HEK293 (cell line): ENCODE measurements at regions not wholly inside any gene's neighbourhood (a gene's known extent, or its start where the extent isn't known, plus 50 kb on each side); places are given as distances from the start of the nearest gene placed in this dataset.
"Not testable (repeated sequence)": the region's sequence is repeated elsewhere in the genome, so short reads cannot be mapped to it uniquely, and the experiment has no call there.

ENCODE experiments used
- CTCF ChIA-PET: fragments of 350-600 bp; formaldehyde crosslinking; extraction: SDS; loops from one replicate; lab custom pipeline; 2021; ENCODE audit warnings: antibody characterized with exemption; lab: Yijun Ruan, JAX
- POLR2A ChIA-PET: fragments of 300-600 bp; formaldehyde crosslinking; extraction: SDS; loops from one replicate; lab custom pipeline; 2020; ENCODE audit warnings: antibody characterized with exemption, inconsistent platforms; lab: Yijun Ruan, JAX
- H3K27ac ChIP-seq: fragments of 200-500 bp; sonication (Bioruptor generic); 2 replicates; pipeline ENCODE4 v1.5.1; 2014; ENCODE audit warnings: low read depth, low read length, control low read depth, inconsistent platforms; ENCODE audit errors: extremely low read depth
- H3K36me3 ChIP-seq, 2 experiments: fragments of 200-500 bp in 1 of 2; sonication (Bioruptor generic) in 1 of 2; 1 replicate in 1 of 2; 2 replicates in 1 of 2; pipeline ENCODE4 v1.5.1; 2014 to 2017; ENCODE audit warnings: inconsistent platforms in 2 of 2, low read length in 2 of 2; ENCODE audit not compliant: control insufficient read depth in 2 of 2, insufficient read depth in 1 of 2
- H3K4me1 ChIP-seq: fragments of 200-500 bp; sonication (Bioruptor generic); 2 replicates; pipeline ENCODE4 v1.5.1; 2014; ENCODE audit warnings: mild to moderate bottlenecking, low read length, inconsistent platforms; ENCODE audit not compliant: control insufficient read depth, insufficient read depth
- H3K4me3 ChIP-seq: 2 replicates; pipeline ENCODE4 v1.5.1; 2011; ENCODE audit warnings: low read depth, mild to moderate bottlenecking, control low read depth, low read length, moderate library complexity
- H3K9me3 ChIP-seq: fragments of 200-500 bp; sonication (Bioruptor generic); 2 replicates; pipeline ENCODE4 v1.5.1; 2014; ENCODE audit warnings: low read depth, low read length, inconsistent platforms; ENCODE audit not compliant: control insufficient read depth, insufficient read depth
- EGR2 ChIP-seq: fragments of 450-650 bp; formaldehyde crosslinking; IDR thresholded peaks from 2 replicates; pipeline ENCODE4 v1.5.1; 2016; ENCODE audit warnings: low read depth, missing biosample characterization, missing genetic modification characterization
- MEIS1 ChIP-seq: sonication (generic); formaldehyde crosslinking; IDR thresholded peaks from 2 replicates; pipeline ENCODE4 v1.8.1; 2022; ENCODE audit warnings: missing genetic modification reagents, mild to moderate bottlenecking, borderline replicate concordance
- ZFHX2 ChIP-seq: fragments of 450-650 bp; formaldehyde crosslinking; conservative IDR thresholded peaks from 2 replicates; pipeline ENCODE4 v1.5.1; 2016; ENCODE audit warnings: missing biosample characterization, missing genetic modification characterization
- ZNF23 ChIP-seq: fragments of 450-650 bp; formaldehyde crosslinking; IDR thresholded peaks from 2 replicates; pipeline ENCODE4 v1.5.1; 2016; ENCODE audit warnings: missing biosample characterization, missing genetic modification characterization, borderline replicate concordance
- ZSCAN16 ChIP-seq: fragments of 450-650 bp; formaldehyde crosslinking; IDR thresholded peaks from 2 replicates; pipeline ENCODE4 v1.5.1; 2016; ENCODE audit warnings: missing biosample characterization, missing genetic modification characterization
- TF ChIP-seq, protein P1 (sequence below): fragments of 450-650 bp; formaldehyde crosslinking; IDR thresholded peaks from 2 replicates; pipeline ENCODE4 v1.5.1; 2017; ENCODE audit warnings: missing biosample characterization, missing genetic modification characterization
- TF ChIP-seq, protein P2 (sequence below): fragments of 450-650 bp; formaldehyde crosslinking; IDR thresholded peaks from 2 replicates; pipeline ENCODE4 v1.5.1; 2016; ENCODE audit warnings: missing biosample characterization, missing genetic modification characterization
- TF ChIP-seq, protein P3 (sequence below): fragments of 450-650 bp; formaldehyde crosslinking; IDR thresholded peaks from 2 replicates; pipeline ENCODE4 v1.5.1; 2016; ENCODE audit warnings: missing biosample characterization, missing genetic modification characterization, borderline replicate concordance

DNA sequence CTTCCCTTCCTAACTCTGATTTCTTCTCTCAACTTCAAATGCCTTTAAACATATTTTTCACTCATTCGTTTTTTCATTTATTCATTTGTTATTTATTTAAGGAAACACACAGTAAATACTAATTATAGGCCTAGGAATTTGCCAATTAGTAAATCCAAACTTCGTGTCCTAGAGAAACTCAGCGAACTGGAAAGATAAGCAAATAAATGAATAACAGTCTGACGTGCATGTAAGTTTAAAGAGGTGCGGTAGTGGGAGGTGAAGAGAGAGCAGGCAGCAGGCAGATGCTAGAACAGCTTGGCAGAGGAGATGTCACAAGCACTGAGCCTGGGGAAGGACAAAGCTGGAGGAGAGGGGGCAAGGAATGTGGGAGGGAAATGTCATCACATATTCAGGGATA, 228.2 kb downstream of the DPY19L2 start (continued):
- TF ChIP-seq, protein P1, sequence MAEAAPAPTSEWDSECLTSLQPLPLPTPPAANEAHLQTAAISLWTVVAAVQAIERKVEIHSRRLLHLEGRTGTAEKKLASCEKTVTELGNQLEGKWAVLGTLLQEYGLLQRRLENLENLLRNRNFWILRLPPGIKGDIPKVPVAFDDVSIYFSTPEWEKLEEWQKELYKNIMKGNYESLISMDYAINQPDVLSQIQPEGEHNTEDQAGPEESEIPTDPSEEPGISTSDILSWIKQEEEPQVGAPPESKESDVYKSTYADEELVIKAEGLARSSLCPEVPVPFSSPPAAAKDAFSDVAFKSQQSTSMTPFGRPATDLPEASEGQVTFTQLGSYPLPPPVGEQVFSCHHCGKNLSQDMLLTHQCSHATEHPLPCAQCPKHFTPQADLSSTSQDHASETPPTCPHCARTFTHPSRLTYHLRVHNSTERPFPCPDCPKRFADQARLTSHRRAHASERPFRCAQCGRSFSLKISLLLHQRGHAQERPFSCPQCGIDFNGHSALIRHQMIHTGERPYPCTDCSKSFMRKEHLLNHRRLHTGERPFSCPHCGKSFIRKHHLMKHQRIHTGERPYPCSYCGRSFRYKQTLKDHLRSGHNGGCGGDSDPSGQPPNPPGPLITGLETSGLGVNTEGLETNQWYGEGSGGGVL (tag by site-specific recombination): peak; percentile 68; the same call in 1 of the 2 replicates
- TF ChIP-seq EGR2 (0 out of 2 replicates have a peak, but pooled peaks have one; percentile 33), ZFHX2 (peak; percentile 40), ZSCAN16 (tag by site-specific recombination) (0 out of 2 replicates have a peak, but pooled peaks have one; percentile 8)

DNA sequence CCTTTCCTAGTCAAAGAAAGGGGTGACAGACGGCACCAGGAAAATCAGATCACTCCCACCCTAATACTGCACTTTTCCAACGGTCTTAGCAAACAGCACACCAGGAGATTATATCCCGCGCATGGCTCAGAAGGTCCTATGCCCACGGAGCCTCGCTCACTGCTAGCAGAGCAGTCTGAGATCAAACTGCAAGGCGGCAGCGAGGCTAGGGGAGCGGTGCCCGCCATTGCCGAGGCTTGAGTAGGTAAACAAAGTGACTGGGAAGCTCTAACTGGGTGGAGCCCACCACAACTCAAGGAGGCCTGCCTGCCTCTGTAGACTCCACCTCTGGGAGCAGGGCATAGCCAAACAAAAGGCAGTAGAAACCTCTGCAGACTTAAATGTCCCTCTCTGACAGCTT, 233.9 kb downstream of the DPY19L2 start:
- H3K4me1 ChIP-seq, H3K9me3 ChIP-seq, CTCF ChIA-PET, POLR2A ChIA-PET, H3K27ac ChIP-seq, H3K36me3 ChIP-seq, H3K4me3 ChIP-seq: not testable (repeated sequence)

DNA sequence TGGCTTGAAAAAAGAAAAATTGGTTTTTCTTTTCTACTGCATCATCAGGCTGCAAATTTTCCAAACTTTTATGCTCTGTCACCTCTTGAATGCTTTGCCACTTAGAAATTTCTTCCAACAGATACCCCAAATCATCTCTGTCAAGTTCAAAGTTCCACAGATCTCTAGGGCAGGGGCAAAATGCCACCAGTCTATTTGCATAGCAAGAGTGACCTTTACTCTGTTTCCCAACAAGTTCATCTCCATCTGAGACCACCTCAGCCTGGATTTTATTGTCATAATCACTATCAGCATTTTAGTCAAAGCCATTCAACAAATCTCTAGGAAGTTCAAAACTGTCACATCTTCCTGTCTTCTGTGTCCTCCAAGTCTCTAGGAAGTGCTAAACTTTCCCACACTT, 240.3 kb downstream of the DPY19L2 start:
- H3K4me3 ChIP-seq, CTCF ChIA-PET, H3K4me1 ChIP-seq, POLR2A ChIA-PET, H3K27ac ChIP-seq, H3K36me3 ChIP-seq, H3K9me3 ChIP-seq: not testable (repeated sequence)

DNA sequence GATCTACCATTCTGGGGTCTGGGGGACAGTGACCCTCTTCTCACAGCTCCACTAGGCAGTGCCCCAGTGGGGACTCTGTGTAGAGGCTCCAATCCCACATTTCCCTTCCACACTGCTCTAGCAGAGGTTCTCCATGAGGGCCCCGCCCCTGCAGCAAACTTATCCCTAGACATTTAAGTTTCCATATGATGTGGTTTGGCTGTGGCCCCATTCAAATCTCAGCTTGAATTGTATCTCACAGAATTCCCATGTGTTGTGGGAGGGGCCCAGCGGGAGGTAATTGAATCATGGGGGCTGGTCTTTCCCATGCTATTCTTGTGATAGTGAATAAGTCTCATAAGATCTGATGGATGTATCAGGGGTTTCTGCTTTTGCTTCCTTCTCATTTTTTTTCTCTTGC, 241.3 kb downstream of the DPY19L2 start:
- H3K9me3 ChIP-seq, POLR2A ChIA-PET, H3K4me1 ChIP-seq, CTCF ChIA-PET, H3K27ac ChIP-seq, H3K36me3 ChIP-seq, H3K4me3 ChIP-seq: not testable (repeated sequence)

DNA sequence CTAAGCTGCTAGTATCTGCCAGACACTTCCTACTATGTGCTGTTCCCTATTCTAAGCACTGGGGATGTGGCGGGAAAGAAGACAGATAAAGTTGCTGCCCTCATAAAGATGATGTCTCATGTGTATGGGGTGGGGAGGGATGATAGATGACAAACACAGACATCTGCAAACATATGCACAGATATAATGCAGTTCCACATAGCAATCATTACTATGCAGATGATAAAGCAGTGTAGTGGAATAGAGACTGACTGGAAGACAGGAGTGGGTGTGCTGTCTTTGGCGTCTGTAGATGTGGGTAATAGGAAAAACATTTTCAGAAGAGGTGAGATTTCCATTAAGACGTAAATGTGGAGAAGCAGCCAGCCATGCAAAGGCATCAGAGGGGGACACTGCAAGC, 243.6 kb downstream of the DPY19L2 start:
- no peak overlapping the region for H3K4me3 ChIP-seq
- POLR2A ChIA-PET: no interaction called here
- TF ChIP-seq, protein P2, sequence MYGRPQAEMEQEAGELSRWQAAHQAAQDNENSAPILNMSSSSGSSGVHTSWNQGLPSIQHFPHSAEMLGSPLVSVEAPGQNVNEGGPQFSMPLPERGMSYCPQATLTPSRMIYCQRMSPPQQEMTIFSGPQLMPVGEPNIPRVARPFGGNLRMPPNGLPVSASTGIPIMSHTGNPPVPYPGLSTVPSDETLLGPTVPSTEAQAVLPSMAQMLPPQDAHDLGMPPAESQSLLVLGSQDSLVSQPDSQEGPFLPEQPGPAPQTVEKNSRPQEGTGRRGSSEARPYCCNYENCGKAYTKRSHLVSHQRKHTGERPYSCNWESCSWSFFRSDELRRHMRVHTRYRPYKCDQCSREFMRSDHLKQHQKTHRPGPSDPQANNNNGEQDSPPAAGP: no peak
- TF ChIP-seq ZSCAN16 (tag by site-specific recombination) (no peak), MEIS1 (CRISPR knock-in tag) (no peak)
- no peaks in the 10 kb centered on the region for H3K9me3 ChIP-seq
- no peak overlapping the region for H3K27ac ChIP-seq
- H3K4me1 ChIP-seq: no peaks in the 10 kb centered on the region
- H3K36me3 ChIP-seq: no peaks in the 10 kb centered on the region
- CTCF ChIA-PET: no interaction called here

DNA sequence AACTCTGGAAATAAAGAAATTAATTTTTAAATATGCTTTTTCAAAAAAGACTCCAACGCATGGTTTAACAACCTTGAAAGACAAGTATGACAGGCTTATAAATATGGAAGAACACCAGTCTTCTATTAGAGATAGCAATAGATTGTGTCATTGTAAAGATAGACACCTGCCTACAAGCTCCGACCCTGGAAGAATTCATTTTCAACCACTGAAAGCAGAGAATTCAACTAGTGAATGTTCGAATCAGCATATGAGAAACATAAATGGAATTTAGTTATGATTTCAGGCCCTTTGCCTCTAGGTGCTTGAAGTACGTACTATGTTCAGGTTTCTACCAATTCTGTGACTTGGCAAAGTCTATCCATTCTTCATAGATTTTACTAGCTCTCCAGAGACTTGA, 244.5 kb downstream of the DPY19L2 start:
- no peaks in the 10 kb centered on the region for H3K4me1 ChIP-seq
- H3K9me3 ChIP-seq: no peaks in the 10 kb centered on the region
- POLR2A ChIA-PET: no interaction called here
- no peak overlapping the region for H3K27ac ChIP-seq
- CTCF ChIA-PET: interaction anchor here (1.0 kb wide), 1 partner anchor 378 kb away, joined by 3 read pairs; no protein-coding TSS in a partner anchor
- no peak overlapping the region for H3K4me3 ChIP-seq
- no peaks in the 10 kb centered on the region for H3K36me3 ChIP-seq
- TF ChIP-seq ZNF23 (tag by site-specific recombination): no peak
- TF ChIP-seq, protein P3, sequence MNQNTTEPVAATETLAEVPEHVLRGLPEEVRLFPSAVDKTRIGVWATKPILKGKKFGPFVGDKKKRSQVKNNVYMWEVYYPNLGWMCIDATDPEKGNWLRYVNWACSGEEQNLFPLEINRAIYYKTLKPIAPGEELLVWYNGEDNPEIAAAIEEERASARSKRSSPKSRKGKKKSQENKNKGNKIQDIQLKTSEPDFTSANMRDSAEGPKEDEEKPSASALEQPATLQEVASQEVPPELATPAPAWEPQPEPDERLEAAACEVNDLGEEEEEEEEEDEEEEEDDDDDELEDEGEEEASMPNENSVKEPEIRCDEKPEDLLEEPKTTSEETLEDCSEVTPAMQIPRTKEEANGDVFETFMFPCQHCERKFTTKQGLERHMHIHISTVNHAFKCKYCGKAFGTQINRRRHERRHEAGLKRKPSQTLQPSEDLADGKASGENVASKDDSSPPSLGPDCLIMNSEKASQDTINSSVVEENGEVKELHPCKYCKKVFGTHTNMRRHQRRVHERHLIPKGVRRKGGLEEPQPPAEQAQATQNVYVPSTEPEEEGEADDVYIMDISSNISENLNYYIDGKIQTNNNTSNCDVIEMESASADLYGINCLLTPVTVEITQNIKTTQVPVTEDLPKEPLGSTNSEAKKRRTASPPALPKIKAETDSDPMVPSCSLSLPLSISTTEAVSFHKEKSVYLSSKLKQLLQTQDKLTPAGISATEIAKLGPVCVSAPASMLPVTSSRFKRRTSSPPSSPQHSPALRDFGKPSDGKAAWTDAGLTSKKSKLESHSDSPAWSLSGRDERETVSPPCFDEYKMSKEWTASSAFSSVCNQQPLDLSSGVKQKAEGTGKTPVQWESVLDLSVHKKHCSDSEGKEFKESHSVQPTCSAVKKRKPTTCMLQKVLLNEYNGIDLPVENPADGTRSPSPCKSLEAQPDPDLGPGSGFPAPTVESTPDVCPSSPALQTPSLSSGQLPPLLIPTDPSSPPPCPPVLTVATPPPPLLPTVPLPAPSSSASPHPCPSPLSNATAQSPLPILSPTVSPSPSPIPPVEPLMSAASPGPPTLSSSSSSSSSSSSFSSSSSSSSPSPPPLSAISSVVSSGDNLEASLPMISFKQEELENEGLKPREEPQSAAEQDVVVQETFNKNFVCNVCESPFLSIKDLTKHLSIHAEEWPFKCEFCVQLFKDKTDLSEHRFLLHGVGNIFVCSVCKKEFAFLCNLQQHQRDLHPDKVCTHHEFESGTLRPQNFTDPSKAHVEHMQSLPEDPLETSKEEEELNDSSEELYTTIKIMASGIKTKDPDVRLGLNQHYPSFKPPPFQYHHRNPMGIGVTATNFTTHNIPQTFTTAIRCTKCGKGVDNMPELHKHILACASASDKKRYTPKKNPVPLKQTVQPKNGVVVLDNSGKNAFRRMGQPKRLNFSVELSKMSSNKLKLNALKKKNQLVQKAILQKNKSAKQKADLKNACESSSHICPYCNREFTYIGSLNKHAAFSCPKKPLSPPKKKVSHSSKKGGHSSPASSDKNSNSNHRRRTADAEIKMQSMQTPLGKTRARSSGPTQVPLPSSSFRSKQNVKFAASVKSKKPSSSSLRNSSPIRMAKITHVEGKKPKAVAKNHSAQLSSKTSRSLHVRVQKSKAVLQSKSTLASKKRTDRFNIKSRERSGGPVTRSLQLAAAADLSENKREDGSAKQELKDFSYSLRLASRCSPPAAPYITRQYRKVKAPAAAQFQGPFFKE (tag by site-specific recombination): no peak
